H1 (cell line): ENCODE measurements at regions not wholly inside any gene's neighbourhood (a gene's known extent, or its start where the extent isn't known, plus 50 kb on each side); places are given as distances from the start of the nearest gene placed in this dataset.

Source experiments
- CTCF ChIA-PET: fragments of 300-600 bp; sonication (Branson Sonifier 250); formaldehyde crosslinking; loops from one replicate; lab custom pipeline; 2021; ENCODE audit not compliant: partially characterized antibody; lab: Charles Lee
- POLR2A ChIA-PET: fragments of 300-600 bp; sonication (Branson Sonifier 250); formaldehyde crosslinking; loops from one replicate; lab custom pipeline; 2021; ENCODE audit warnings: inconsistent platforms; ENCODE audit not compliant: partially characterized antibody; lab: Charles Lee
- DNase-seq, 2 experiments: peaks; one replicate each; pipeline versions ENCODE4 v3.0.0 to v3.0.0-alpha.2; 2010 to 2022; ENCODE audit warnings: low spot score in 2 of 2, low read depth in 1 of 2, mixed read lengths in 1 of 2
- FAIRE-seq: peaks from 2 replicates; lab custom pipeline; 2011; peaks lifted over from hg19 to GRCh38; lab: Jason Lieb, UNC
- H2AFZ ChIP-seq: 2 replicates; pipeline ENCODE4 v1.8.1; 2012; ENCODE audit warnings: low read length, inconsistent platforms
- H2AK5ac ChIP-seq: 2 replicates; pipeline ENCODE4 v1.6.1; 2013; ENCODE audit warnings: low read depth, low read length
- H2BK120ac ChIP-seq: replicated peaks from 2 replicates; pipeline ENCODE3; 2013; ENCODE audit warnings: low read depth, low read length, inconsistent platforms
- H2BK12ac ChIP-seq: 2 replicates; pipeline ENCODE4 v1.6.1; 2013; ENCODE audit warnings: low read depth, low read length
- H2BK15ac ChIP-seq: 2 replicates; pipeline ENCODE4 v1.6.1; 2013; ENCODE audit warnings: low read length
- H2BK20ac ChIP-seq: 2 replicates; pipeline ENCODE4 v1.6.1; 2013; ENCODE audit warnings: low read length
- H2BK5ac ChIP-seq: 2 replicates; pipeline ENCODE4 v1.6.1; 2013; ENCODE audit warnings: low read depth, low read length
- H3K14ac ChIP-seq: 2 replicates; pipeline ENCODE4 v1.6.1; 2013; ENCODE audit warnings: inconsistent platforms; ENCODE audit not compliant: insufficient read length
- H3K18ac ChIP-seq: 2 replicates; pipeline ENCODE4 v1.6.1; 2013; ENCODE audit warnings: low read length; ENCODE audit errors: extremely low read depth
- H3K23ac ChIP-seq: 2 replicates; pipeline ENCODE4 v1.6.1; 2013; ENCODE audit warnings: inconsistent platforms; ENCODE audit not compliant: insufficient read length
- H3K23me2 ChIP-seq: 2 replicates; pipeline ENCODE4 v1.6.1; 2013; ENCODE audit warnings: low read depth, low read length
- H3K27ac ChIP-seq: 2 replicates; pipeline ENCODE4 v1.6.1; 2011; ENCODE audit warnings: low read depth, low read length, inconsistent platforms
- H3K27me3 ChIP-seq, 4 experiments: replicated peaks in 1 of 4; 1 replicate in 1 of 4; 2 replicates in 3 of 4; pipeline versions ENCODE4 v1.6.1 to v1.8.1; 2011 to 2013; ENCODE audit warnings: low read length in 3 of 4, mild to moderate bottlenecking in 3 of 4, inconsistent platforms in 2 of 4, mixed read lengths in 2 of 4, moderate library complexity in 1 of 4; ENCODE audit not compliant: control insufficient read depth in 3 of 4, insufficient read depth in 3 of 4; ENCODE audit errors: extremely low read depth in 1 of 4
- H3K36me3 ChIP-seq, 4 experiments: 2 replicates each; pipeline versions ENCODE4 v1.6.1 to v1.8.1; 2011 to 2013; ENCODE audit warnings: mild to moderate bottlenecking in 4 of 4, low read length in 3 of 4, moderate library complexity in 2 of 4, control low read depth in 1 of 4, inconsistent platforms in 1 of 4; ENCODE audit not compliant: insufficient read depth in 4 of 4, control insufficient read depth in 2 of 4
- H3K4ac ChIP-seq: replicated peaks from 2 replicates; pipeline ENCODE3; 2013; ENCODE audit warnings: low read length, low read depth, mixed read lengths, inconsistent platforms; ENCODE audit not compliant: insufficient read length
- H3K4me1 ChIP-seq, 4 experiments: replicated peaks in 1 of 4; 1 replicate in 1 of 4; 2 replicates in 3 of 4; pipeline versions ENCODE4 v1.6.1 to v1.8.1; 2011 to 2013; ENCODE audit warnings: low read length in 3 of 4, inconsistent platforms in 2 of 4, mixed read lengths in 1 of 4; ENCODE audit not compliant: insufficient read depth in 4 of 4, control insufficient read depth in 3 of 4
- H3K4me2 ChIP-seq, 2 experiments: 2 replicates each; pipeline versions ENCODE4 v1.6.1 to v1.8.1; 2011 to 2013; ENCODE audit warnings: low read depth in 2 of 2, low read length in 2 of 2, control low read depth in 1 of 2, inconsistent platforms in 1 of 2, mild to moderate bottlenecking in 1 of 2; ENCODE audit not compliant: insufficient read depth in 1 of 2
- H3K4me3 ChIP-seq, 4 experiments: fragments of 200-600, 300-600 bp in 1 of 4; sonication (generic), shearing (Covaris generic), sonication (Bioruptor Twin) in 1 of 4; 2 replicates each; pipeline versions ENCODE4 v1.5.1 to v1.8.1; 2011 to 2016; ENCODE audit warnings: low read length in 4 of 4, low read depth in 3 of 4, control low read depth in 2 of 4, inconsistent platforms in 2 of 4, mild to moderate bottlenecking in 2 of 4, mixed read lengths in 1 of 4, moderate library complexity in 1 of 4; ENCODE audit not compliant: insufficient read depth in 2 of 4; ENCODE audit errors: extremely low read depth in 1 of 4
- H3K56ac ChIP-seq: replicated peaks from 2 replicates; pipeline ENCODE3; 2013; ENCODE audit warnings: low read depth, mild to moderate bottlenecking, mixed read lengths, low read length, inconsistent platforms; ENCODE audit not compliant: insufficient read length
- H3K79me1 ChIP-seq: 2 replicates; pipeline ENCODE4 v1.6.1; 2013; ENCODE audit warnings: low read depth, low read length, control low read depth
- H3K79me2 ChIP-seq, 2 experiments: 2 replicates each; pipeline versions ENCODE4 v1.6.1 to v1.8.1; 2012 to 2013; ENCODE audit warnings: low read length in 2 of 2, mild to moderate bottlenecking in 2 of 2, inconsistent platforms in 1 of 2; ENCODE audit not compliant: insufficient read depth in 2 of 2, control insufficient read depth in 1 of 2
- H3K9ac ChIP-seq, 4 experiments: replicated peaks in 1 of 4; 1 replicate in 1 of 4; 2 replicates in 3 of 4; pipeline versions ENCODE4 v1.6.1 to v1.8.1; 2011 to 2013; ENCODE audit warnings: low read depth in 3 of 4, low read length in 3 of 4, control low read depth in 2 of 4, mild to moderate bottlenecking in 2 of 4, moderate library complexity in 2 of 4, inconsistent platforms in 1 of 4; ENCODE audit errors: extremely low read depth in 1 of 4
- H3K9me3 ChIP-seq, 2 experiments: 2 replicates each; pipeline versions ENCODE4 v1.6.1 to v1.8.1; 2012 to 2013; ENCODE audit warnings: mild to moderate bottlenecking in 2 of 2, moderate library complexity in 2 of 2, control low read depth in 1 of 2, inconsistent platforms in 1 of 2, low read depth in 1 of 2, low read length in 1 of 2, mixed read lengths in 1 of 2; ENCODE audit not compliant: insufficient read depth in 2 of 2
- H4K20me1 ChIP-seq, 2 experiments: replicated peaks in 1 of 2; 2 replicates each; pipeline versions ENCODE3 to v1.8.1; 2011 to 2013; ENCODE audit warnings: inconsistent platforms in 2 of 2, low read length in 2 of 2, mild to moderate bottlenecking in 1 of 2; ENCODE audit not compliant: insufficient read depth in 2 of 2, control insufficient read depth in 1 of 2
- H4K5ac ChIP-seq: 2 replicates; pipeline ENCODE4 v1.6.1; 2013; ENCODE audit warnings: low read length, low read depth, mixed read lengths, inconsistent platforms; ENCODE audit not compliant: insufficient read length
- H4K8ac ChIP-seq: 2 replicates; pipeline ENCODE4 v1.8.0; 2013; ENCODE audit warnings: mild to moderate bottlenecking, moderate library complexity, low read length, inconsistent platforms; ENCODE audit not compliant: insufficient read depth; ENCODE audit errors: extremely low read depth
- H4K91ac ChIP-seq: replicated peaks from 2 replicates; pipeline ENCODE3; 2013; ENCODE audit warnings: low read length, mixed read lengths, inconsistent platforms; ENCODE audit not compliant: insufficient read length
- MAX ChIP-seq: IDR thresholded peaks from 2 replicates; pipeline ENCODE4 v1.6.1; 2012; ENCODE audit warnings: inconsistent platforms

GRCh38 chrX:28229217-28229616, 248.0 kb upstream of the DCAF8L1 start:
- Histone ChIP-seq H3K9me3 (no peaks in the 10 kb centered on the region), H3K9ac (no peak overlapping the region), H4K20me1 (no peaks in the 10 kb centered on the region), H3K4ac (no peak overlapping the region), H3K36me3 (no peaks in the 10 kb centered on the region), H4K5ac (no peak overlapping the region), H3K14ac (no peak overlapping the region), H3K79me1 (no peaks in the 10 kb centered on the region), H2BK5ac (no peak overlapping the region), H3K18ac (no peak overlapping the region), H2BK120ac (no peak overlapping the region), H3K4me3 (no peak overlapping the region), H3K4me2 (no peak overlapping the region), H3K23ac (no peak overlapping the region), H4K8ac (no peak overlapping the region), H3K4me1 (no peaks in the 10 kb centered on the region), H2AFZ (no peak overlapping the region), H3K56ac (no peak overlapping the region), H2AK5ac (no peak overlapping the region), H3K79me2 (no peaks in the 10 kb centered on the region)
- FAIRE-seq, result no peak
- POLR2A ChIA-PET, result no interaction called here
- DNase-seq, result no peak
- CTCF ChIA-PET, result no interaction called here
- TF ChIP-seq MAX, result no peak
- TF ChIP-seq, all 59 proteins: peak for 0
- Histone ChIP-seq H3K27ac (no peak overlapping the region), H4K91ac (no peak overlapping the region), H2BK12ac (no peak overlapping the region), H2BK20ac (no peak overlapping the region), H2BK15ac (no peak overlapping the region), H3K23me2 (no peaks in the 10 kb centered on the region), H3K27me3 (no peaks in the 10 kb centered on the region)
